Right renal cortex interstitium (tissue), 3 donors: ENCODE measurements at regions not wholly inside any gene's neighbourhood (a gene's known extent, or its start where the extent isn't known, plus 50 kb on each side); places are given as distances from the start of the nearest gene placed in this dataset.

ENCODE experiments used
- DNase-seq, 3 donors: peaks; one replicate each; pipeline ENCODE4 v3.0.0-alpha.2; 2013; ENCODE audit warnings: low read depth in 3 of 3, low spot score in 2 of 3

- DNase-seq: no peak
These were observed 427.3 kb downstream of the DCDC2C start for GRCh38 chr2:4130651-4131050.

GRCh38 chr2:4134551-4135550, 431.5 kb downstream of the DCDC2C start:
- no peak for DNase-seq

- no peak for DNase-seq
These were observed 432.4 kb downstream of the DCDC2C start for GRCh38 chr2:4135765-4136164.

- DNase-seq: no peak
These were observed 435.9 kb downstream of the DCDC2C start for GRCh38 chr2:4139316-4139715.

GRCh38 chr2:4139731-4140130, 436.4 kb downstream of the DCDC2C start:
- no peak for DNase-seq

GRCh38 chr2:4140281-4140970, 437.1 kb downstream of the DCDC2C start:
- no peak for DNase-seq

- no peak for DNase-seq
These were observed 441.4 kb downstream of the DCDC2C start for GRCh38 chr2:4144731-4145130.

GRCh38 chr2:4151521-4151920, 448.1 kb downstream of the DCDC2C start:
- DNase-seq: no peak

GRCh38 chr2:4152051-4152450, 448.7 kb downstream of the DCDC2C start:
- no peak for DNase-seq

GRCh38 chr2:4168834-4169233, 465.5 kb downstream of the DCDC2C start:
- no peak for DNase-seq

- DNase-seq: no peak
These were observed 471.4 kb downstream of the DCDC2C start for GRCh38 chr2:4174796-4175195.

- no peak for DNase-seq
These were observed 472.0 kb downstream of the DCDC2C start for GRCh38 chr2:4175343-4175742.

GRCh38 chr2:4180631-4181030, 477.3 kb downstream of the DCDC2C start:
- no peak for DNase-seq

GRCh38 chr2:4181062-4181461, 477.7 kb downstream of the DCDC2C start:
- no peak for DNase-seq

- no peak for DNase-seq
These were observed 485.2 kb downstream of the DCDC2C start for GRCh38 chr2:4188561-4188960.

- no peak for DNase-seq
These were observed 487.2 kb downstream of the DCDC2C start for GRCh38 chr2:4190548-4190947.

- DNase-seq: no peak
These were observed 488.7 kb downstream of the DCDC2C start for GRCh38 chr2:4192119-4192518.

GRCh38 chr2:4214444-4215205, 511.2 kb downstream of the DCDC2C start:
- peak; percentile 5 to 24 (median 14) for DNase-seq

- no peak for DNase-seq
These were observed 514.4 kb downstream of the DCDC2C start for GRCh38 chr2:4217737-4218136.

GRCh38 chr2:4219101-4219500, 515.7 kb downstream of the DCDC2C start:
- DNase-seq: no peak

- DNase-seq: no peak
These were observed 516.2 kb downstream of the DCDC2C start for GRCh38 chr2:4219571-4219970.
